ENCODE measurements at regions not wholly inside any gene's neighbourhood (a gene's known extent, or its start where the extent isn't known, plus 50 kb on each side); places are given as distances from the start of the nearest gene placed in this dataset.

- H3K27ac ChIP-seq = no peak overlapping the region
- TF ChIP-seq CTCF (conservative IDR thresholded peaks at IDR 0.05) = no peak
Measured at GRCh38 chr6:113184736-113185135, 672.4 kb upstream of the MARCKS start.

GRCh38 chr6:113185299-113185698 is 671.8 kb upstream of the MARCKS start:
- H3K27ac ChIP-seq = no peak overlapping the region
- no peak for TF ChIP-seq CTCF (conservative IDR thresholded peaks at IDR 0.05)

- no peak for TF ChIP-seq CTCF (conservative IDR thresholded peaks at IDR 0.05)
Measured at GRCh38 chr6:113187661-113188060, 669.5 kb upstream of the MARCKS start.

GRCh38 chr6:113188962-113189361 is 668.2 kb upstream of the MARCKS start:
- H3K27ac ChIP-seq = peak overlapping the region; percentile 48
- no peak for TF ChIP-seq CTCF (conservative IDR thresholded peaks at IDR 0.05)

More at GRCh38 chr6:113187661-113188060, 669.5 kb upstream of the MARCKS start:
- peak overlapping the region; percentile 48; the same call in 1 of the 2 replicates for H3K27ac ChIP-seq

- TF ChIP-seq CTCF (conservative IDR thresholded peaks at IDR 0.05) = no peak; the same call in 1 of the 2 replicates
- H3K27ac ChIP-seq = no peak overlapping the region
Measured at GRCh38 chr6:113190170-113190569, 667.0 kb upstream of the MARCKS start.

- H3K27ac ChIP-seq = no peak overlapping the region
- no peak for TF ChIP-seq CTCF (conservative IDR thresholded peaks at IDR 0.05)
Measured at GRCh38 chr6:113194090-113194489, 663.1 kb upstream of the MARCKS start.

GRCh38 chr6:113202852-113203714 is 654.1 kb upstream of the MARCKS start:
- TF ChIP-seq CTCF (conservative IDR thresholded peaks at IDR 0.05) = no peak
- no peak overlapping the region for H3K27ac ChIP-seq
